Neural cell (in vitro differentiated cells): ENCODE measurements at regions not wholly inside any gene's neighbourhood (a gene's known extent, or its start where the extent isn't known, plus 50 kb on each side); places are given as distances from the start of the nearest gene placed in this dataset.

Experiments
- H2AFZ ChIP-seq: fragments of 200-600, 300-800 bp; sonication (generic), shearing (Covaris generic); 2 replicates; pipeline ENCODE4 v1.6.0; 2014; ENCODE audit warnings: low read depth, mild to moderate bottlenecking, antibody characterized with exemption, low read length, moderate library complexity
- H3F3A ChIP-seq: fragments of 200-600 bp; shearing (Covaris generic); 2 replicates; pipeline ENCODE4 v1.6.1; 2016; ENCODE audit warnings: mild to moderate bottlenecking, moderate library complexity, mixed read lengths, antibody characterized with exemption, low read length; ENCODE audit not compliant: insufficient read depth, poor library complexity, severe bottlenecking
- H3K27ac ChIP-seq: fragments of 200-600, 300-800 bp; sonication (generic), shearing (Covaris generic); 2 replicates; pipeline ENCODE4 v1.5.1; 2014; ENCODE audit warnings: mild to moderate bottlenecking, low read length, moderate library complexity
- H3K27me3 ChIP-seq: fragments of 300-800, 200-600 bp; sonication (generic), shearing (Covaris generic); 2 replicates; pipeline ENCODE4 v1.6.0; 2014; ENCODE audit warnings: mild to moderate bottlenecking, low read depth, low read length, moderate library complexity; ENCODE audit not compliant: insufficient read depth
- H3K36me3 ChIP-seq: fragments of 300-800, 200-600 bp; sonication (generic), shearing (Covaris generic); 2 replicates; pipeline ENCODE4 v1.5.1; 2014; ENCODE audit warnings: mild to moderate bottlenecking, antibody characterized with exemption, low read length, moderate library complexity; ENCODE audit not compliant: insufficient read depth
- H3K4me2 ChIP-seq: fragments of 300-800, 200-600 bp; sonication (generic), shearing (Covaris generic); 2 replicates; pipeline ENCODE4 v1.6.0; 2014; ENCODE audit warnings: mild to moderate bottlenecking, low read length
- H3K4me3 ChIP-seq: fragments of 300-800, 200-600 bp; sonication (generic), shearing (Covaris generic); 2 replicates; pipeline ENCODE4 v1.5.1; 2014; ENCODE audit warnings: mild to moderate bottlenecking, low read length, moderate library complexity
- H3K79me2 ChIP-seq: fragments of 200-600 bp; shearing (Covaris generic); replicated peaks from 2 replicates; pipeline ENCODE4 v1.6.0; 2014; ENCODE audit warnings: mild to moderate bottlenecking, low read length, moderate library complexity; ENCODE audit not compliant: insufficient read depth
- H3K9ac ChIP-seq: fragments of 300-800, 200-600 bp; sonication (generic), shearing (Covaris generic); 2 replicates; pipeline ENCODE4 v1.6.1; 2016; ENCODE audit warnings: mild to moderate bottlenecking, low read length, mixed read lengths
- H3K9me2 ChIP-seq: fragments of 200-600 bp; shearing (Covaris generic); 2 replicates; pipeline ENCODE4 v1.6.1; 2016; ENCODE audit warnings: mild to moderate bottlenecking, low read length, mixed read lengths; ENCODE audit not compliant: insufficient read depth
- H3K9me3 ChIP-seq: fragments of 200-600, 300-800 bp; sonication (generic), shearing (Covaris generic); 2 replicates; pipeline ENCODE4 v1.6.1; 2016; ENCODE audit warnings: mild to moderate bottlenecking, mixed run types, low read length, moderate library complexity, mixed read lengths
- H4K20me1 ChIP-seq: fragments of 200-600 bp; shearing (Covaris generic); 2 replicates; pipeline ENCODE4 v1.6.1; 2016; ENCODE audit warnings: mild to moderate bottlenecking, mixed run types; ENCODE audit not compliant: insufficient read depth
- EZH2 ChIP-seq: fragments of 200-600, 300-800 bp; shearing (Covaris generic), sonication (generic); IDR thresholded peaks from 2 replicates; pipeline ENCODE4 v1.6.1; 2014; ENCODE audit warnings: antibody characterized with exemption, low read length, borderline replicate concordance, mild to moderate bottlenecking; ENCODE audit not compliant: insufficient read depth, poor library complexity, severe bottlenecking
- MXI1 ChIP-seq: fragments of 450-650 bp; conservative IDR thresholded peaks from 2 replicates; pipeline ENCODE4 v1.6.1; 2014; ENCODE audit warnings: antibody characterized with exemption, mild to moderate bottlenecking; ENCODE audit not compliant: poor library complexity, severe bottlenecking
- POLR2AphosphoS5 ChIP-seq: IDR thresholded peaks from 2 replicates; pipeline ENCODE4 v1.6.1; 2012
- RAD21 ChIP-seq: fragments of 450-650 bp; conservative IDR thresholded peaks from 2 replicates; pipeline ENCODE4 v1.6.1; 2014; ENCODE audit warnings: antibody characterized with exemption, mild to moderate bottlenecking, moderate library complexity
- SMC3 ChIP-seq: fragments of 450-650 bp; conservative IDR thresholded peaks from 2 replicates; pipeline ENCODE4 v1.6.1; 2014; ENCODE audit warnings: antibody characterized with exemption, mild to moderate bottlenecking, moderate library complexity; ENCODE audit not compliant: poor library complexity
- TAF1 ChIP-seq: IDR thresholded peaks from 2 replicates; pipeline ENCODE4 v1.6.1; 2012; ENCODE audit warnings: low read depth
- TF ChIP-seq, protein P1 (sequence below): fragments of 450-650 bp; IDR thresholded peaks from 2 replicates; pipeline ENCODE4 v1.5.1; 2014; ENCODE audit warnings: antibody characterized with exemption, mild to moderate bottlenecking, moderate library complexity; ENCODE audit not compliant: poor library complexity, severe bottlenecking

DNA sequence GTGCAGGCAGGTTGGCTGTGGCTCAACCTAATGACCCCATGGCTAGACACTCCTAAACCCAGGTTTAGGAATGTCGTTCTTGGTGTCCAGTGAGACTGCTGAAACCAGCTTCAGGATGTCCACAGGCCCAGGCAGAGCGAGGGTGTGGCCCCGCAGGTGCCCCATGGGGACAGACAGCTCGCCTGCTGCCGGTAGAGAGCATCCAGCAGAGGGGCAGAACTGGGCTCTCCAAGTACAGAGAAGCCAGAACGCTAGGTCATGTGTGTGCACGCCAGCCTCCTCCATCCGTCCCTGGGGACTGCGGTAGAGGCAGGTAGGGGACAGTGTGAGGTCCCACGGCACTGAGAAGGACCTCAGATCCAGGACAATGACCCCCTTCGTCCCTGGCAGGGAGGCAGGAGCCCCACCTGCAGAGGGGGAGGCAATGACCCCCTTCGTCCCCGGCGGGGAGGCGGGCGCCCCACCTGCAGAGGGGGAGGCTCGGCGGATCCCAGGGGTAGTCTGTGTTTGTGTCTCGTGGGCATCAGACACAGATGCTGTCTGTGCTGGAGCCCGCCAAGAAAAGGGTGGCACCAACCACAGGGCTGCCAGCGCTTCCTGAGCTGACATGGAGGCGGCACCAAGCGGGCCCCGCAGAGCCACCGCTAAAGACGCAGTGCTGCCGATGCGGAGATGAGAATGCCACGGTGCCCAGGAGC lies 118.4 kb downstream of the FAM53A start:
- no peak overlapping the region for H2AFZ ChIP-seq
- no peaks in the 10 kb centered on the region for H3K9me2 ChIP-seq
- no peaks in the 10 kb centered on the region for H3K27me3 ChIP-seq

DNA sequence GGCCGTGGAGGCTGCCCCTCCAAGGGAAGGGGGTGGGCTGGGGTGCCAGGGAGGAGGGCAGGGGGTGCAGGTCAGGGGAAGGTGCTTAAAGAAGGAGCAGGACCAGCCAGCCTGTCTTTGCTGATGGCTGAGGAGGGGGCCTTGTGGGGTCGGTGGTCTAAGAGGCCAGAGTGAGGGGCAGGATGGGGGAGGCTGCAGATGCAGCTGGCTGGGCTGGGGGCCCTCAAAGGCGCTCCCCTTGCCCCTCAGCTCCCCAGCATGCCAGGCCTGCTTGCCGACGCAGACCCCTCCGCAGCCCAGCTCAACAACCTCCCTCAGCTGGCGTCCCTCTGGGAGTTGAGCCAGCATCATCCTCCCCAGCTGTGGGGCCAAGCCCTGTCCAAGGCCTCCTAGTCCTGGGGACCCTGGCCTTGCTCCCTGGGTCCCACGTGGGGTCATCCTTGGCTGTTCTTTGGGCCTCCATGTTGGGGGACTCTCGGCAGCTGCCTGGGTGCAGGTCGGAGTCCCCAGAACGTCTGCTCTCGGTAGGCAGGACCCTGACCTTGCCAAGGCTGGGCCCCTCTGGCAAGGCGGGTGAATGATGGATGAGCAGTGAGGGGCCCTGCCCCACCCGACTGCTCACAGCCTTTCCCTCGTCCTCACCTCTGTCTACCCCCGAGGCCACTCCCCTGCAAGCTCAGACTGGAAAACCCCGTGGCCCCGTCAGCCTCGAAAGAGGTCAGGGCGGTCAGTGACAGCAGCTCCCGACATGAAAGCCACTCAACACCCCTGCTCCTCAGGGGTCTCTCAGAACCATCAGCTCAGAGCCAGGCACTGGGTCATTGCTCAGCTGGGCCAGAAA lies 119.4 kb downstream of the FAM53A start:
- Histone ChIP-seq H3K27me3 (no peaks in the 10 kb centered on the region), H3K4me3 (no peak overlapping the region), H3K27ac (no peak overlapping the region), H3K9me3 (no peaks in the 10 kb centered on the region), H4K20me1 (no peaks in the 10 kb centered on the region), H3F3A (no peaks in the 10 kb centered on the region), H2AFZ (no peak overlapping the region), H3K4me2 (no peak overlapping the region), H3K9ac (no peak overlapping the region), H3K36me3 (no peaks in the 10 kb centered on the region), H3K9me2 (no peaks in the 10 kb centered on the region), H3K79me2 (no peaks in the 10 kb centered on the region)
- TF ChIP-seq POLR2AphosphoS5 (no peak), MXI1 (no peak), TAF1 (no peak), EZH2 (no peak)
- TF ChIP-seq, protein P1, sequence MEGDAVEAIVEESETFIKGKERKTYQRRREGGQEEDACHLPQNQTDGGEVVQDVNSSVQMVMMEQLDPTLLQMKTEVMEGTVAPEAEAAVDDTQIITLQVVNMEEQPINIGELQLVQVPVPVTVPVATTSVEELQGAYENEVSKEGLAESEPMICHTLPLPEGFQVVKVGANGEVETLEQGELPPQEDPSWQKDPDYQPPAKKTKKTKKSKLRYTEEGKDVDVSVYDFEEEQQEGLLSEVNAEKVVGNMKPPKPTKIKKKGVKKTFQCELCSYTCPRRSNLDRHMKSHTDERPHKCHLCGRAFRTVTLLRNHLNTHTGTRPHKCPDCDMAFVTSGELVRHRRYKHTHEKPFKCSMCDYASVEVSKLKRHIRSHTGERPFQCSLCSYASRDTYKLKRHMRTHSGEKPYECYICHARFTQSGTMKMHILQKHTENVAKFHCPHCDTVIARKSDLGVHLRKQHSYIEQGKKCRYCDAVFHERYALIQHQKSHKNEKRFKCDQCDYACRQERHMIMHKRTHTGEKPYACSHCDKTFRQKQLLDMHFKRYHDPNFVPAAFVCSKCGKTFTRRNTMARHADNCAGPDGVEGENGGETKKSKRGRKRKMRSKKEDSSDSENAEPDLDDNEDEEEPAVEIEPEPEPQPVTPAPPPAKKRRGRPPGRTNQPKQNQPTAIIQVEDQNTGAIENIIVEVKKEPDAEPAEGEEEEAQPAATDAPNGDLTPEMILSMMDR: no peak

More for the DNA sequence above, 118.4 kb downstream of the FAM53A start:
- H3K4me3 ChIP-seq: no peak overlapping the region
- no peaks in the 10 kb centered on the region for H3K36me3 ChIP-seq
- H4K20me1 ChIP-seq: no peaks in the 10 kb centered on the region
- H3K9me3 ChIP-seq: no peaks in the 10 kb centered on the region
- TF ChIP-seq POLR2AphosphoS5 (no peak), SMC3 (no peak), MXI1 (no peak), RAD21 (no peak)
- TF ChIP-seq, protein P1: no peak
- no peak overlapping the region for H3K27ac ChIP-seq
- no peaks in the 10 kb centered on the region for H3K79me2 ChIP-seq
- H3K4me2 ChIP-seq: no peak overlapping the region
- H3K9ac ChIP-seq: no peak overlapping the region
- H3F3A ChIP-seq: no peaks in the 10 kb centered on the region
